ENCODE measurements at regions not wholly inside any gene's neighbourhood (a gene's known extent, or its start where the extent isn't known, plus 50 kb on each side); places are given as distances from the start of the nearest gene placed in this dataset.

DNA sequence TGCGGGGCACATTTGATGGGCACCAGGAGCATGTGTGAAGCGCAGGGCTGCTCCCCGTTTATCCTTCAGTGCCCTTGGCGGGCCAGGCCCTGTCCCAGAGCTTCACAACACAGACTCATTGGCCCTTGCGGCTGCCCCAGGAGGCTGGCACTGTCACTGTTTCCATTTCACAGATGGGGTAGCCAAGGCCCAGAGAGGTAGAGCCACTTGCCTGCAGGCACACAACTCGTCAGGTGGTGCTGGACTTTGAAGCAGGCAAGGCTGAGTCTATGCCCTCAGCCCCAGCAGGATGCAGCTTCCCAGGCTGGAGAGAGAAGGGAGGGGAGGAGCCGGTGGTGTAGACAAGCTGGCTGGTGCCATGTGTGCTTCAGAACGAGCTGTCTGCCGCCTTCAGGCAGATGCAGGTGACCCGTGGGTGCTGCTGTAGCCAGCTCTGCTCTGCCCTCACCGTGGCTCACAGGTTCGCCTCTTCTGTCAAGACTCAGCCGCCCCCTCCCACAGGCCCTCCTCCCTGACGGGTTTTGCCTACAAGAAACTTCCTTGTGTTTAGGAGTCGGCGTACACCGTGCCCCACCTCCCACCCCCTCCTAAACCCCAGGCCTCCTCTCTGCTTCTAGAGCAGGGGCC, 232.3 kb upstream of the CIBAR2 start:
- TF ChIP-seq, protein P1, sequence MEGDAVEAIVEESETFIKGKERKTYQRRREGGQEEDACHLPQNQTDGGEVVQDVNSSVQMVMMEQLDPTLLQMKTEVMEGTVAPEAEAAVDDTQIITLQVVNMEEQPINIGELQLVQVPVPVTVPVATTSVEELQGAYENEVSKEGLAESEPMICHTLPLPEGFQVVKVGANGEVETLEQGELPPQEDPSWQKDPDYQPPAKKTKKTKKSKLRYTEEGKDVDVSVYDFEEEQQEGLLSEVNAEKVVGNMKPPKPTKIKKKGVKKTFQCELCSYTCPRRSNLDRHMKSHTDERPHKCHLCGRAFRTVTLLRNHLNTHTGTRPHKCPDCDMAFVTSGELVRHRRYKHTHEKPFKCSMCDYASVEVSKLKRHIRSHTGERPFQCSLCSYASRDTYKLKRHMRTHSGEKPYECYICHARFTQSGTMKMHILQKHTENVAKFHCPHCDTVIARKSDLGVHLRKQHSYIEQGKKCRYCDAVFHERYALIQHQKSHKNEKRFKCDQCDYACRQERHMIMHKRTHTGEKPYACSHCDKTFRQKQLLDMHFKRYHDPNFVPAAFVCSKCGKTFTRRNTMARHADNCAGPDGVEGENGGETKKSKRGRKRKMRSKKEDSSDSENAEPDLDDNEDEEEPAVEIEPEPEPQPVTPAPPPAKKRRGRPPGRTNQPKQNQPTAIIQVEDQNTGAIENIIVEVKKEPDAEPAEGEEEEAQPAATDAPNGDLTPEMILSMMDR (conservative IDR thresholded peaks at IDR 0.05; ENCODE audit: low read depth, low read length), result no peak
- TF ChIP-seq POLR2A (IDR thresholded peaks at IDR 0.05; ENCODE audit: low read depth, low read length) (no peak), SMC3 (IDR thresholded peaks at IDR 0.05; ENCODE audit: low read depth, low read length) (no peak), RAD21 (IDR thresholded peaks at IDR 0.05; ENCODE audit: low read length) (no peak), MAZ (IDR thresholded peaks at IDR 0.05; ENCODE audit: borderline replicate concordance, low read depth, low read length) (no peak), MAFK (IDR thresholded peaks at IDR 0.05; ENCODE audit: low read depth, low read length) (no peak), CEBPB (IDR thresholded peaks at IDR 0.05; ENCODE audit: low read depth, low read length) (no peak), MXI1 (IDR thresholded peaks at IDR 0.05; ENCODE audit: borderline replicate concordance, low read depth, low read length) (no peak), CHD1 (IDR thresholded peaks at IDR 0.05; ENCODE audit: low read depth, low read length) (no peak), FOS (IDR thresholded peaks at IDR 0.05; ENCODE audit: low read depth, low read length) (no peak)
- TF ChIP-seq, protein P2, sequence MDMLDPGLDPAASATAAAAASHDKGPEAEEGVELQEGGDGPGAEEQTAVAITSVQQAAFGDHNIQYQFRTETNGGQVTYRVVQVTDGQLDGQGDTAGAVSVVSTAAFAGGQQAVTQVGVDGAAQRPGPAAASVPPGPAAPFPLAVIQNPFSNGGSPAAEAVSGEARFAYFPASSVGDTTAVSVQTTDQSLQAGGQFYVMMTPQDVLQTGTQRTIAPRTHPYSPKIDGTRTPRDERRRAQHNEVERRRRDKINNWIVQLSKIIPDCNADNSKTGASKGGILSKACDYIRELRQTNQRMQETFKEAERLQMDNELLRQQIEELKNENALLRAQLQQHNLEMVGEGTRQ (IDR thresholded peaks at IDR 0.05; ENCODE audit: low read depth, low read length), result no peak

Data from IMR-90 (cell line).